ENCODE measurements at regions not wholly inside any gene's neighbourhood (a gene's known extent, or its start where the extent isn't known, plus 50 kb on each side); places are given as distances from the start of the nearest gene placed in this dataset.

GRCh38 chr16:65961476-65962143 is 404.9 kb upstream of the CDH5 start:
- no peak for TF ChIP-seq EZH2 (IDR thresholded peaks at IDR 0.05; ENCODE audit: borderline replicate concordance)
- no peak for TF ChIP-seq CTCF (IDR thresholded peaks at IDR 0.05; ENCODE audit: poor library complexity)
